ENCODE measurements at regions not wholly inside any gene's neighbourhood (a gene's known extent, or its start where the extent isn't known, plus 50 kb on each side); places are given as distances from the start of the nearest gene placed in this dataset.

- Histone ChIP-seq H3K9me3 (ENCODE audit: insufficient read depth, low read depth, low read length) (no peaks in the 10 kb centered on the region), H3K4me3 (ENCODE audit: insufficient read depth, low read depth, low read length) (no peak overlapping the region), H3K4me2 (ENCODE audit: low read length) (no peak overlapping the region), H4K20me1 (ENCODE audit: insufficient read depth, low read length) (no peaks in the 10 kb centered on the region), H3K9ac (ENCODE audit: low read length) (no peak overlapping the region), H3K79me2 (ENCODE audit: insufficient read depth, low read length) (no peaks in the 10 kb centered on the region), H3K27me3 (ENCODE audit: insufficient read depth, low read length) (no peaks in the 10 kb centered on the region), H3K36me3 (ENCODE audit: insufficient read depth, low read length) (no peaks in the 10 kb centered on the region), H3K4me1 (ENCODE audit: insufficient read depth, low read length) (no peaks in the 10 kb centered on the region), H2AFZ (ENCODE audit: low read depth, low read length) (no peak overlapping the region), H3K27ac (ENCODE audit: low read depth, low read length) (no peak overlapping the region)
- Mint-ChIP-seq H3K4me1 (ENCODE audit: low read depth, unreplicated experiment) (no peaks in the 10 kb centered on the region), H3K9me3 (ENCODE audit: unreplicated experiment) (peaks cover 11% of the 10 kb centered on the region), H3K27ac (ENCODE audit: unreplicated experiment) (no peak overlapping the region), H3K27me3 (ENCODE audit: low read depth, unreplicated experiment) (no peaks in the 10 kb centered on the region), H3K4me3 (ENCODE audit: unreplicated experiment) (no peak overlapping the region), H3K36me3 (ENCODE audit: low read depth, unreplicated experiment) (peaks cover 4% of the 10 kb centered on the region)
- no peak for DNase-seq (ENCODE audit: low read depth)
- TF ChIP-seq, protein P1, sequence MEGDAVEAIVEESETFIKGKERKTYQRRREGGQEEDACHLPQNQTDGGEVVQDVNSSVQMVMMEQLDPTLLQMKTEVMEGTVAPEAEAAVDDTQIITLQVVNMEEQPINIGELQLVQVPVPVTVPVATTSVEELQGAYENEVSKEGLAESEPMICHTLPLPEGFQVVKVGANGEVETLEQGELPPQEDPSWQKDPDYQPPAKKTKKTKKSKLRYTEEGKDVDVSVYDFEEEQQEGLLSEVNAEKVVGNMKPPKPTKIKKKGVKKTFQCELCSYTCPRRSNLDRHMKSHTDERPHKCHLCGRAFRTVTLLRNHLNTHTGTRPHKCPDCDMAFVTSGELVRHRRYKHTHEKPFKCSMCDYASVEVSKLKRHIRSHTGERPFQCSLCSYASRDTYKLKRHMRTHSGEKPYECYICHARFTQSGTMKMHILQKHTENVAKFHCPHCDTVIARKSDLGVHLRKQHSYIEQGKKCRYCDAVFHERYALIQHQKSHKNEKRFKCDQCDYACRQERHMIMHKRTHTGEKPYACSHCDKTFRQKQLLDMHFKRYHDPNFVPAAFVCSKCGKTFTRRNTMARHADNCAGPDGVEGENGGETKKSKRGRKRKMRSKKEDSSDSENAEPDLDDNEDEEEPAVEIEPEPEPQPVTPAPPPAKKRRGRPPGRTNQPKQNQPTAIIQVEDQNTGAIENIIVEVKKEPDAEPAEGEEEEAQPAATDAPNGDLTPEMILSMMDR (IDR thresholded peaks at IDR 0.05; ENCODE audit: insufficient read depth, low read depth, low read length), result no peak
- TF ChIP-seq EZH2 (IDR thresholded peaks at IDR 0.05; ENCODE audit: insufficient read depth, low read length), result no peak
- no peak for FAIRE-seq
These were observed 447.0 kb upstream of the TCF4 start for GRCh38 chr18:56034949-56035348.

- DNase-seq (ENCODE audit: low read depth) (no peak), FAIRE-seq (no peak)
- TF ChIP-seq EZH2 (IDR thresholded peaks at IDR 0.05; ENCODE audit: insufficient read depth, low read length), result no peak
- TF ChIP-seq, protein P1 (IDR thresholded peaks at IDR 0.05; ENCODE audit: insufficient read depth, low read depth, low read length), result no peak
- Histone ChIP-seq H2AFZ (ENCODE audit: low read depth, low read length) (no peak overlapping the region), H3K79me2 (ENCODE audit: insufficient read depth, low read length) (no peaks in the 10 kb centered on the region), H3K4me3 (ENCODE audit: insufficient read depth, low read depth, low read length) (no peak overlapping the region), H3K4me1 (ENCODE audit: insufficient read depth, low read length) (no peaks in the 10 kb centered on the region), H3K4me2 (ENCODE audit: low read length) (no peak overlapping the region), H3K9ac (ENCODE audit: low read length) (no peak overlapping the region), H3K9me3 (ENCODE audit: insufficient read depth, low read depth, low read length) (no peaks in the 10 kb centered on the region), H3K27ac (ENCODE audit: low read depth, low read length) (no peak overlapping the region), H3K27me3 (ENCODE audit: insufficient read depth, low read length) (no peaks in the 10 kb centered on the region), H4K20me1 (ENCODE audit: insufficient read depth, low read length) (no peaks in the 10 kb centered on the region), H3K36me3 (ENCODE audit: insufficient read depth, low read length) (no peaks in the 10 kb centered on the region)
- Mint-ChIP-seq H3K4me1 (ENCODE audit: low read depth, unreplicated experiment) (peaks cover 3% of the 10 kb centered on the region), H3K9me3 (ENCODE audit: unreplicated experiment) (peaks cover 8% of the 10 kb centered on the region), H3K4me3 (ENCODE audit: unreplicated experiment) (no peak overlapping the region), H3K27ac (ENCODE audit: unreplicated experiment) (no peak overlapping the region), H3K36me3 (ENCODE audit: low read depth, unreplicated experiment) (peaks cover 4% of the 10 kb centered on the region), H3K27me3 (ENCODE audit: low read depth, unreplicated experiment) (no peaks in the 10 kb centered on the region)
These were observed 442.1 kb upstream of the TCF4 start for GRCh38 chr18:56030060-56030459.

DNA sequence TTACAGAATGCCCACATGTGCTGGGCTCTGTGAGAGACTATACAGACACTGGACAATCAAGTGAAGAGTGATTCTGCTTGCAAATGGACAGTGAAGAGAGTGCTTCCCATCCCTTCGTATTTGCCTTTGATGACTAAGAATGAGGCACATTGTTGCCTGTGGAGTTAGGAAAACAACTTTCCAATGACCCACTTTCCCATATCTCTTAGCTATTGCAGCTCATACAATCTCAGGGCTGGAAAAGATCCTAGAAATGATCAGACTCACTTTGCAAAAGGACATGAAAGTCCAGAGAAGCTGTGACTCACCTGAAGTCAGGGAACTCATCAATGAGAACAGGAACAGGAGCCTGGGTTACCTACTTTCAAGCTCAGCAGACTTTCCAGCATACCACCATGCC, 440.5 kb upstream of the TCF4 start:
- no peak for TF ChIP-seq EZH2 (IDR thresholded peaks at IDR 0.05; ENCODE audit: insufficient read depth, low read length)
- TF ChIP-seq, protein P1 (IDR thresholded peaks at IDR 0.05; ENCODE audit: insufficient read depth, low read depth, low read length), result no peak
- DNase-seq (ENCODE audit: low read depth) (peak; percentile 45), FAIRE-seq (peak; percentile 95)
- Histone ChIP-seq H2AFZ (ENCODE audit: low read depth, low read length) (no peak overlapping the region), H3K79me2 (ENCODE audit: insufficient read depth, low read length) (no peaks in the 10 kb centered on the region), H3K9ac (ENCODE audit: low read length) (no peak overlapping the region), H3K27me3 (ENCODE audit: insufficient read depth, low read length) (no peaks in the 10 kb centered on the region), H3K9me3 (ENCODE audit: insufficient read depth, low read depth, low read length) (no peaks in the 10 kb centered on the region), H3K4me1 (ENCODE audit: insufficient read depth, low read length) (no peaks in the 10 kb centered on the region), H3K36me3 (ENCODE audit: insufficient read depth, low read length) (no peaks in the 10 kb centered on the region), H4K20me1 (ENCODE audit: insufficient read depth, low read length) (no peaks in the 10 kb centered on the region), H3K27ac (ENCODE audit: low read depth, low read length) (no peak overlapping the region), H3K4me3 (ENCODE audit: insufficient read depth, low read depth, low read length) (no peak overlapping the region), H3K4me2 (ENCODE audit: low read length) (no peak overlapping the region)
- no peaks in the 10 kb centered on the region for H3K36me3 Mint-ChIP-seq (ENCODE audit: low read depth, unreplicated experiment)
- H3K4me3 Mint-ChIP-seq (ENCODE audit: unreplicated experiment), result no peak overlapping the region
- H3K4me1 Mint-ChIP-seq (ENCODE audit: low read depth, unreplicated experiment), result peaks cover 3% of the 10 kb centered on the region
- H3K27me3 Mint-ChIP-seq (ENCODE audit: low read depth, unreplicated experiment), result no peaks in the 10 kb centered on the region
- H3K27ac Mint-ChIP-seq (ENCODE audit: unreplicated experiment), result no peak overlapping the region
- peaks cover 5% of the 10 kb centered on the region for H3K9me3 Mint-ChIP-seq (ENCODE audit: unreplicated experiment)
